WERI-Rb-1 (cell line): ENCODE measurements at regions not wholly inside any gene's neighbourhood (a gene's known extent, or its start where the extent isn't known, plus 50 kb on each side); places are given as distances from the start of the nearest gene placed in this dataset.

ENCODE experiments used
- DNase-seq: peaks from one replicate; pipeline ENCODE4 v3.0.0-alpha.2; 2020
- H3K27ac ChIP-seq: fragments of 250-450 bp; sonication (Bioruptor Pico); 2 replicates; pipeline ENCODE4 v1.5.1; 2020; ENCODE audit warnings: mild to moderate bottlenecking, moderate library complexity
- H3K27me3 ChIP-seq: fragments of 250-450 bp; sonication (Bioruptor Pico); 2 replicates; pipeline ENCODE4 v1.5.1; 2021; ENCODE audit warnings: mild to moderate bottlenecking, low read depth, moderate library complexity; ENCODE audit not compliant: insufficient read depth, severe bottlenecking
- H3K36me3 ChIP-seq: fragments of 250-450 bp; sonication (Bioruptor Pico); 2 replicates; pipeline ENCODE4 v1.5.1; 2020; ENCODE audit warnings: mild to moderate bottlenecking, moderate library complexity
- H3K4me3 ChIP-seq: 2 replicates; pipeline ENCODE4 v1.5.1; 2011; ENCODE audit warnings: low read depth, mild to moderate bottlenecking, control low read depth, low read length
- H3K9me3 ChIP-seq: fragments of 250-450 bp; sonication (Bioruptor Pico); 2 replicates; pipeline ENCODE4 v1.5.1; 2021; ENCODE audit warnings: mild to moderate bottlenecking, moderate library complexity; ENCODE audit not compliant: severe bottlenecking
- CTCF ChIP-seq: IDR thresholded peaks from 2 replicates; pipeline ENCODE4 v1.5.1; 2011; ENCODE audit warnings: low read depth, mild to moderate bottlenecking, control low read depth, inconsistent platforms, low read length

GRCh38 chr2:122864728-122865127 is 1109.3 kb downstream of the TSN start:
- Histone ChIP-seq H3K36me3 (no peaks in the 10 kb centered on the region), H3K4me3 (no peak overlapping the region), H3K27ac (no peak overlapping the region), H3K27me3 (no peaks in the 10 kb centered on the region), H3K9me3 (no peaks in the 10 kb centered on the region)
- DNase-seq = no peak
- no peak for TF ChIP-seq CTCF

- H3K27ac ChIP-seq = no peak overlapping the region
- no peaks in the 10 kb centered on the region for H3K27me3 ChIP-seq
- DNase-seq = no peak
- H3K9me3 ChIP-seq = no peaks in the 10 kb centered on the region
- TF ChIP-seq CTCF = no peak
- H3K36me3 ChIP-seq = no peaks in the 10 kb centered on the region
- H3K4me3 ChIP-seq = no peak overlapping the region
These were observed 1110.6 kb downstream of the TSN start for GRCh38 chr2:122866095-122866494.

GRCh38 chr2:122867941-122868340 is 1112.5 kb downstream of the TSN start:
- Histone ChIP-seq H3K4me3 (no peak overlapping the region), H3K27me3 (no peaks in the 10 kb centered on the region), H3K9me3 (no peaks in the 10 kb centered on the region), H3K36me3 (no peaks in the 10 kb centered on the region), H3K27ac (no peak overlapping the region)
- DNase-seq = no peak
- no peak for TF ChIP-seq CTCF

GRCh38 chr2:122868646-122869275 is 1113.3 kb downstream of the TSN start:
- Histone ChIP-seq H3K27ac (no peak overlapping the region), H3K4me3 (no peak overlapping the region), H3K36me3 (no peaks in the 10 kb centered on the region), H3K27me3 (no peaks in the 10 kb centered on the region), H3K9me3 (no peaks in the 10 kb centered on the region)
- TF ChIP-seq CTCF = no peak
- no peak for DNase-seq

GRCh38 chr2:122873951-122874350 is 1118.5 kb downstream of the TSN start:
- H3K27ac ChIP-seq = no peak overlapping the region
- TF ChIP-seq CTCF = no peak
- no peaks in the 10 kb centered on the region for H3K36me3 ChIP-seq
- DNase-seq = no peak
- H3K4me3 ChIP-seq = no peak overlapping the region
- H3K27me3 ChIP-seq = no peaks in the 10 kb centered on the region
- H3K9me3 ChIP-seq = no peaks in the 10 kb centered on the region

GRCh38 chr2:122875091-122875865 is 1119.8 kb downstream of the TSN start:
- Histone ChIP-seq H3K27me3 (no peaks in the 10 kb centered on the region), H3K27ac (no peak overlapping the region), H3K9me3 (no peaks in the 10 kb centered on the region), H3K36me3 (no peaks in the 10 kb centered on the region), H3K4me3 (no peak overlapping the region)
- DNase-seq = no peak
- no peak for TF ChIP-seq CTCF
